HG03196 (cell line): ENCODE measurements at regions not wholly inside any gene's neighbourhood (a gene's known extent, or its start where the extent isn't known, plus 50 kb on each side); places are given as distances from the start of the nearest gene placed in this dataset.
"Not testable (repeated sequence)": the region's sequence is repeated elsewhere in the genome, so short reads cannot be mapped to it uniquely, and the experiment has no call there.

Source experiments
- ATAC-seq: cut with Tn5 transposase; IDR thresholded peaks from one replicate; pipeline ENCODE4 v1.9.1; 2021; ENCODE audit not compliant: unreplicated experiment

DNA sequence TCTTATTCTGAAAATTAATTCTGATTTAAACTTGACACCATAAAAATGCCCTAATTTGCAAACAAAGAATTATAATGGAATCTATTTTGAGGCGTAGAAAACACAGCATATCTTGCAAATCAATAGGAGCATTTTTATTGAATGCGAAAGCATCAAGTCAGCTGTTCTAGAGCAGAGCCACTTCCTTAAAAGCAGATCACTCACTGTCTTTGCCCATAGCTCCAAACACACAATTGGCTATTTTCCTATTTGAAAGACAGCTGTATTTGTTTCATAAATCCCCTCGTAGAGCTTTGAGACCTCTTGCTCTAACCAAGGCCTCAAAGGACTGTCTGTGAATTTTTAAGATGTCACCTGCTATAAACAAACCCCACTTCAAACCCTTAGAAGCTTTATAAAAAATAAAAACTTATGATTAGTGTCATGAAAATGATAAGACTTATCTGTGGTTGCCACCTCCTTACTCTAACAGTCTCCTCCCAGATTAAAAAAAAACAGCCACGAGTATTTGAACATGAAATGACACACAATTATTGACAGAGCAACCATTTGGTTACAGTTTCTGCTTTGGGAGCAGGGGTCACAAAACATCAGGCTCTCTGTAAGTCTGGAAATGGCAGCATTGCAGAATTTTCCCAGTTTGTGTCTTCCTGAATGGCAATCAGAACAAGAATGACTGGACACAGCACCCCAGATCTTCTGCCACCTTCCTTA is 75.6 kb upstream of the RASEF start:
- no peak for ATAC-seq

DNA sequence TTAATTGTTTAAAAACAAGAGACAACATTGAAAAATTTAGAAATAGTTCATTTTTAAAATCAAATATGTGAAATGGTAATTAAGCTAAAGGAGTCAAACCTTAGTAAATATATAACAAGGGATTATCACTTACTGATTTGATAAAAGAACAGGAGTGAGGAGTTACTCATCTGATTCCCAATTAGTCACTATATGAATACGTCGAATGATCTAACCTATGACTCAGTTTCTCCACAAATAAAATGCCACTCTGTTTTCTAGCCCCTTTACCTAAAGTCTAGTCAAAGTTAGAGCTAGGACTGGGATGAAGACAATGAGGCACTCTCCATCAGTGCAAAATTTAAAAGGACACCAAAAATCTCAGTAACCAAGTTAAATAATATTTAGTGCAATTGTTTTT is 70.4 kb upstream of the RASEF start:
- ATAC-seq = no peak

GRCh38 chr9:83132768-83133167 is 69.8 kb upstream of the RASEF start:
- ATAC-seq = no peak

- ATAC-seq = no peak
Observed at GRCh38 chr9:83130541-83130940, 67.6 kb upstream of the RASEF start.

DNA sequence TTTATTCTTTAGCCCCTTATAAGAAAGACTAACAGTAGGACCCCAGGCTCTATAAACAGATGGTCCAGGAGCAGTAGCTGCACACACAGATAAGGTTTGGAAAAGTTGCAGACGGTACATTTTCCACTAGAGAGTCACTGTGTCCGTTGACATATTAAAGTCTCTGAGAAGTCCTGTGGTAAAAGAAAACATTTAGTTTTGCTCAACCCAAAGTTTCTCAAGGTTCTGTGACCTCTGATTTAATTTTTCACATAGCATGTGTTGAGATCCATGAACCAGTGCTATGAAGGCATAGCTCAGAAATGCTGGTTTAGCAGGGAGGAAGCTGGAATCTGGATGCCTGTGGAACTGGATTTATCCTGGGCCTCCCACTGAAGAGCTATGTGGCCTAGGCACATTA is 62.7 kb upstream of the RASEF start:
- no peak for ATAC-seq

DNA sequence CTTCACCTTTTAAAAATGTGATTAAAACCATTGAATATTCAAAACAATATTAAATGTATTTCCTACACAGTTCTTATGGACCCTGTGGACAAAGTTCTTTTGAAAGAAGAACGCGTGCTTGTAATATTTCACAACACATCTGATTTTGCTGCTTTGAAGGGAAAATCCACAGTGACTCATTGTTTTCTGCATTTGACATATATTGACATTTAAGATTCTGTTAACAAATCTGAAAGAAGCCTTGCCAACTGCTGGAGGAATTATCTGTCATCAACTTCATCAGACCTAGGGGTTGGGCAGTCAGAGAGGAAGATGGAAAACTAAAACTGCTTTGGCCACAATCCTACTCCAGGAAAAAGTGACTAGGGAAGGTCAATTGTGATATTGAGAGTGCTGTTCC is 56.9 kb upstream of the RASEF start:
- ATAC-seq = no peak

GRCh38 chr9:83116026-83116425 is 53.1 kb upstream of the RASEF start:
- ATAC-seq = no peak

- not testable (repeated sequence) for ATAC-seq
Observed at GRCh38 chr9:83113445-83113844, 50.5 kb upstream of the RASEF start.
